ENCODE measurements at regions not wholly inside any gene's neighbourhood (a gene's known extent, or its start where the extent isn't known, plus 50 kb on each side); places are given as distances from the start of the nearest gene placed in this dataset.

- H3K27ac ChIP-seq (ENCODE audit: low read depth, low read length) = no peak overlapping the region
- no peak overlapping the region for H3K4me3 ChIP-seq (ENCODE audit: low read length in 3 of 3)
- H3K27me3 ChIP-seq (ENCODE audit: control insufficient read depth in 3 of 3, insufficient read depth in 3 of 3, low read length in 3 of 3) = no peaks in the 10 kb centered on the region
- H3K4me1 ChIP-seq (ENCODE audit: control insufficient read depth in 3 of 3, insufficient read depth in 3 of 3, low read length in 3 of 3) = no peaks in the 10 kb centered on the region
- no peak overlapping the region for H3K9ac ChIP-seq (ENCODE audit: low read depth in 1 of 3, low read length in 3 of 3)
- H3K9me3 ChIP-seq (ENCODE audit: control insufficient read depth in 3 of 3, low read length in 3 of 3) = no peaks in the 10 kb centered on the region
- H3K36me3 ChIP-seq (ENCODE audit: control insufficient read depth in 3 of 3, insufficient read depth in 3 of 3, low read length in 3 of 3) = no peaks in the 10 kb centered on the region
These were observed 768.9 kb upstream of the ADGRL4 start for GRCh38 chr1:79775402-79775801.

DNA sequence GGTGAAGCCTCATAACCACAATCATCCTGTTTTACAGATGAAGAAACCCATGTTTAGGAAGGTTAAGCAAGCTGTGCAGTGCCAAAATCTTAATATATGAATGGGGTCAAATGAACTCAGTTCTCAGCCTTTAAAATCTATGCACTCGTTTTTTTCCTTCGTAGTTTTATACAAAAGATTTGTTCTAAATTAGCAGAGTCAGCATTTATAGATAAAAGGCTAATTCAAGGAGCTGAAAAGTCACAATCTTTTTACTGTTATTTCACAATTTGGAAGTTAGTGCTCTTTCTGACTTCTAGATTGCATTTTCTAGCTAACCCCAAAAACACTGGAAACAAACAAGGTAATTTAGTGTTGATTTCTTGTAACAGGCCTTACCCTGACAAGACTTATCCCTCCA is 766.9 kb upstream of the ADGRL4 start:
- Histone ChIP-seq H3K4me1 (ENCODE audit: control insufficient read depth in 3 of 3, insufficient read depth in 3 of 3, low read length in 3 of 3) (no peaks in the 10 kb centered on the region), H3K4me3 (ENCODE audit: low read length in 3 of 3) (no peak overlapping the region), H3K9me3 (ENCODE audit: control insufficient read depth in 3 of 3, low read length in 3 of 3) (no peaks in the 10 kb centered on the region), H3K9ac (ENCODE audit: low read depth in 1 of 3, low read length in 3 of 3) (no peak overlapping the region), H3K27me3 (ENCODE audit: control insufficient read depth in 3 of 3, insufficient read depth in 3 of 3, low read length in 3 of 3) (no peaks in the 10 kb centered on the region), H3K27ac (ENCODE audit: low read depth, low read length) (no peak overlapping the region), H3K36me3 (ENCODE audit: control insufficient read depth in 3 of 3, insufficient read depth in 3 of 3, low read length in 3 of 3) (no peaks in the 10 kb centered on the region)

GRCh38 chr1:79762461-79762860 is 755.9 kb upstream of the ADGRL4 start:
- Histone ChIP-seq H3K27ac (ENCODE audit: low read depth, low read length) (no peak overlapping the region), H3K36me3 (ENCODE audit: control insufficient read depth in 3 of 3, insufficient read depth in 3 of 3, low read length in 3 of 3) (no peaks in the 10 kb centered on the region), H3K4me3 (ENCODE audit: low read length in 3 of 3) (no peak overlapping the region), H3K4me1 (ENCODE audit: control insufficient read depth in 3 of 3, insufficient read depth in 3 of 3, low read length in 3 of 3) (no peaks in the 10 kb centered on the region), H3K9ac (ENCODE audit: low read depth in 1 of 3, low read length in 3 of 3) (no peak overlapping the region), H3K9me3 (ENCODE audit: control insufficient read depth in 3 of 3, low read length in 3 of 3) (peaks cover 0 to 2% (median 0%) of the 10 kb centered on the region in 3 donors), H3K27me3 (ENCODE audit: control insufficient read depth in 3 of 3, insufficient read depth in 3 of 3, low read length in 3 of 3) (no peaks in the 10 kb centered on the region)

- no peaks in the 10 kb centered on the region for H3K36me3 ChIP-seq (ENCODE audit: control insufficient read depth in 3 of 3, insufficient read depth in 3 of 3, low read length in 3 of 3)
- peaks cover 0 to 2% (median 0%) of the 10 kb centered on the region in 3 donors for H3K9me3 ChIP-seq (ENCODE audit: control insufficient read depth in 3 of 3, low read length in 3 of 3)
- H3K4me1 ChIP-seq (ENCODE audit: control insufficient read depth in 3 of 3, insufficient read depth in 3 of 3, low read length in 3 of 3) = no peaks in the 10 kb centered on the region
- no peak overlapping the region for H3K4me3 ChIP-seq (ENCODE audit: low read length in 3 of 3)
- H3K27ac ChIP-seq (ENCODE audit: low read depth, low read length) = no peak overlapping the region
- H3K27me3 ChIP-seq (ENCODE audit: control insufficient read depth in 3 of 3, insufficient read depth in 3 of 3, low read length in 3 of 3) = no peaks in the 10 kb centered on the region
- H3K9ac ChIP-seq (ENCODE audit: low read depth in 1 of 3, low read length in 3 of 3) = no peak overlapping the region
These were observed 754.0 kb upstream of the ADGRL4 start for GRCh38 chr1:79760531-79760930.

DNA sequence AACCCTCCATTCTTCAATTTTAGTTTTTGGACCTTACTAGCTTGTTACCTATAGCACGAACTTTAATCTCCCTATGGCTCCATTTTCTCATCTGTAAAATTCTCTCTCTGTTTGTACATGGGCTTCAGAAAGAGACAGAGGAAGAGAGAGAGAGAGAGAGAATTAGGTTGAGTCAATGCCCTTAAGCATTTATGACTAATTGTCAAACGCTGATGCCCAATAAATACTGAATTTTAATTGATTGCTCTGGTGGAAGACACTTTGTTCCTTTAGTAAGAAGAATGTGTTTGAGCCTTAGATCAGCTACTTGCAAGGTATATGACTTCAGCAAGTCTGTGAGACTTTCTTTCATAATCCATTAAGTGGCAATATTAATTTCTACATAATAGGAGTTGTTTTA is 743.1 kb upstream of the ADGRL4 start:
- Histone ChIP-seq H3K27me3 (ENCODE audit: control insufficient read depth in 3 of 3, insufficient read depth in 3 of 3, low read length in 3 of 3) (no peaks in the 10 kb centered on the region), H3K9me3 (ENCODE audit: control insufficient read depth in 3 of 3, low read length in 3 of 3) (no peaks in the 10 kb centered on the region), H3K4me1 (ENCODE audit: control insufficient read depth in 3 of 3, insufficient read depth in 3 of 3, low read length in 3 of 3) (no peaks in the 10 kb centered on the region), H3K9ac (ENCODE audit: low read depth in 1 of 3, low read length in 3 of 3) (no peak overlapping the region), H3K27ac (ENCODE audit: low read depth, low read length) (no peak overlapping the region), H3K36me3 (ENCODE audit: control insufficient read depth in 3 of 3, insufficient read depth in 3 of 3, low read length in 3 of 3) (no peaks in the 10 kb centered on the region), H3K4me3 (ENCODE audit: low read length in 3 of 3) (no peak overlapping the region)

DNA sequence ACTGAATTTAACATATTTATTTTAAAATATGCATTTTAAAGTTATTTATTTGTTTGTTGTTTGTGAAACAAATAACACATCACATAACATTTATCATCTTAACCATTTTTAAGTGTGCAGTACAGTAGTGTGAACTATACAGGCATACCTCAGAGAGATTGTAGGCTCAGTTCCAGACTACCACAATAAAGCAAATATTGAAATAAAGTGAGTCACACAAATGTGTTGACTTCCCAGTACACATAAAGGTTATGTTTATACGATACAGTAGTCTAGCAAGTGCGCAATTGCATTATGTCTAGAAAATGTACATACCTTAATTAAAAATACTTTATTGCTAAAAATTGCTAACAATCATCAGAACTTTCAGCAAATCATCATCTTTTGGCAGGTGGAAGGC is 739.4 kb upstream of the ADGRL4 start:
- no peak overlapping the region for H3K4me3 ChIP-seq (ENCODE audit: low read length in 3 of 3)
- no peaks in the 10 kb centered on the region for H3K9me3 ChIP-seq (ENCODE audit: control insufficient read depth in 3 of 3, low read length in 3 of 3)
- H3K9ac ChIP-seq (ENCODE audit: low read depth in 1 of 3, low read length in 3 of 3) = no peak overlapping the region
- H3K4me1 ChIP-seq (ENCODE audit: control insufficient read depth in 3 of 3, insufficient read depth in 3 of 3, low read length in 3 of 3) = no peaks in the 10 kb centered on the region
- no peaks in the 10 kb centered on the region for H3K27me3 ChIP-seq (ENCODE audit: control insufficient read depth in 3 of 3, insufficient read depth in 3 of 3, low read length in 3 of 3)
- no peaks in the 10 kb centered on the region for H3K36me3 ChIP-seq (ENCODE audit: control insufficient read depth in 3 of 3, insufficient read depth in 3 of 3, low read length in 3 of 3)
- H3K27ac ChIP-seq (ENCODE audit: low read depth, low read length) = no peak overlapping the region

GRCh38 chr1:79744746-79745145 is 738.2 kb upstream of the ADGRL4 start:
- Histone ChIP-seq H3K27ac (ENCODE audit: low read depth, low read length) (no peak overlapping the region), H3K4me3 (ENCODE audit: low read length in 3 of 3) (no peak overlapping the region), H3K27me3 (ENCODE audit: control insufficient read depth in 3 of 3, insufficient read depth in 3 of 3, low read length in 3 of 3) (no peaks in the 10 kb centered on the region), H3K4me1 (ENCODE audit: control insufficient read depth in 3 of 3, insufficient read depth in 3 of 3, low read length in 3 of 3) (no peaks in the 10 kb centered on the region), H3K36me3 (ENCODE audit: control insufficient read depth in 3 of 3, insufficient read depth in 3 of 3, low read length in 3 of 3) (no peaks in the 10 kb centered on the region), H3K9ac (ENCODE audit: low read depth in 1 of 3, low read length in 3 of 3) (no peak overlapping the region), H3K9me3 (ENCODE audit: control insufficient read depth in 3 of 3, low read length in 3 of 3) (no peaks in the 10 kb centered on the region)

DNA sequence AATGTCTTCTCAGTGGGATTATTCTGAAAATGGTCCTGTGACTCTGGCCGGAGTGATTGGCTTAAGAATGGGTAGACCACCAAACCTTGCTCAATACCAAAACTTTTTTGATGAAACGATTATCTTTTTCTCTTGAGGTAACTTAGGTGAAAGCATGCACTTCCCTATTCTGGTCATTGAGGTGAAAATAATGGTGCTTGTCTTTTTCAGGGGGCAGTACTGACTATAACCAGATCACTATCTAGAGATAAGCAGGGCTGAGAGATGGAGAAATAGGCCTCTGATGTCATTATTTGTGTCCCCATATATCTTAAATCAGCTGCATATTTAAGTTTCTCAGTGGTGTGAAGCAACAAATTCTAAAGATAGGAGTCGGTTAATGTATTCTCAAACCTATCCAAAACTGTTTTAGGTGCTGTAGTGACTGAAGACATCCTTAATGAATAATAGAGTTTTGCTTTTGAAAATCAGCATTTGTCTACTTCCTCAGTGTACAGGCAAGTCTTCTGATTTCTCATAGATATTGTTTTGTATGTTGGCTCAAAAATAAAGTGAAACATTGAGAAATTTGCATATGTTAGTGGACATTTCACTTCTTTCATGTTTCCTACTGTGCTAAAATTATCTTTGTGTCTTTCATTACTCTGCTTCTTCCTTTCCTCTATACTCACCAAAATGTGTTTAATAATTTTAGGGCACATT is 735.3 kb upstream of the ADGRL4 start:
- Histone ChIP-seq H3K4me3 (ENCODE audit: low read length in 3 of 3) (no peak overlapping the region), H3K27me3 (ENCODE audit: control insufficient read depth in 3 of 3, insufficient read depth in 3 of 3, low read length in 3 of 3) (no peaks in the 10 kb centered on the region), H3K36me3 (ENCODE audit: control insufficient read depth in 3 of 3, insufficient read depth in 3 of 3, low read length in 3 of 3) (no peaks in the 10 kb centered on the region), H3K27ac (ENCODE audit: low read depth, low read length) (no peak overlapping the region), H3K4me1 (ENCODE audit: control insufficient read depth in 3 of 3, insufficient read depth in 3 of 3, low read length in 3 of 3) (no peaks in the 10 kb centered on the region), H3K9ac (ENCODE audit: low read depth in 1 of 3, low read length in 3 of 3) (no peak overlapping the region), H3K9me3 (ENCODE audit: control insufficient read depth in 3 of 3, low read length in 3 of 3) (no peaks in the 10 kb centered on the region)

GRCh38 chr1:79738101-79738500 is 731.6 kb upstream of the ADGRL4 start:
- Histone ChIP-seq H3K36me3 (ENCODE audit: control insufficient read depth in 3 of 3, insufficient read depth in 3 of 3, low read length in 3 of 3) (no peaks in the 10 kb centered on the region), H3K27ac (ENCODE audit: low read depth, low read length) (no peak overlapping the region), H3K9me3 (ENCODE audit: control insufficient read depth in 3 of 3, low read length in 3 of 3) (no peaks in the 10 kb centered on the region), H3K4me1 (ENCODE audit: control insufficient read depth in 3 of 3, insufficient read depth in 3 of 3, low read length in 3 of 3) (no peaks in the 10 kb centered on the region), H3K27me3 (ENCODE audit: control insufficient read depth in 3 of 3, insufficient read depth in 3 of 3, low read length in 3 of 3) (no peaks in the 10 kb centered on the region), H3K9ac (ENCODE audit: low read depth in 1 of 3, low read length in 3 of 3) (no peak overlapping the region), H3K4me3 (ENCODE audit: low read length in 3 of 3) (no peak overlapping the region)

DNA sequence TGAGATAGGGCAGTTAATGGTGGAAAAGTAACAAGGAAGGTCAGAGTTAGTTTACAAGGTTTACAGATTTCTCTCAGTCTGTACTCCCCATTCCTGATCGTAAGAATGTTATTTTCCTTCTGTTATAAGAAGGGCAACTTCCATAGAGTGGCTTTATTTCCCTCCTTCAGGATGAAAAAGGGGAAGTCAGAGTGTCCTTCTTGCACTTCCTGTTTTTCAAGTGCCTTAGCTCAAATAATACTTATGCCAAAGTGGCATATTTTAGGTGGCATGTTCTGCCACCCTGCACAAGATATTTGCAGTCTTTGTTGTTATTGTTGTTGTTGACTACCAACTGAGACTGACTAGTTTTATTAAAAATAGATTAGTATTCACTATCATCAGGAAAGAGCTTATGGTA is 730.7 kb upstream of the ADGRL4 start:
- H3K4me3 ChIP-seq (ENCODE audit: low read length in 3 of 3) = no peak overlapping the region
- H3K9ac ChIP-seq (ENCODE audit: low read depth in 1 of 3, low read length in 3 of 3) = no peak overlapping the region
- no peaks in the 10 kb centered on the region for H3K27me3 ChIP-seq (ENCODE audit: control insufficient read depth in 3 of 3, insufficient read depth in 3 of 3, low read length in 3 of 3)
- H3K4me1 ChIP-seq (ENCODE audit: control insufficient read depth in 3 of 3, insufficient read depth in 3 of 3, low read length in 3 of 3) = no peaks in the 10 kb centered on the region
- no peak overlapping the region for H3K27ac ChIP-seq (ENCODE audit: low read depth, low read length)
- no peaks in the 10 kb centered on the region for H3K36me3 ChIP-seq (ENCODE audit: control insufficient read depth in 3 of 3, insufficient read depth in 3 of 3, low read length in 3 of 3)
- no peaks in the 10 kb centered on the region for H3K9me3 ChIP-seq (ENCODE audit: control insufficient read depth in 3 of 3, low read length in 3 of 3)
